SK-N-SH (cell line): ENCODE measurements at regions not wholly inside any gene's neighbourhood (a gene's known extent, or its start where the extent isn't known, plus 50 kb on each side); places are given as distances from the start of the nearest gene placed in this dataset.
"Not testable (repeated sequence)": the region's sequence is repeated elsewhere in the genome, so short reads cannot be mapped to it uniquely, and the experiment has no call there.

Experiments
- CTCF ChIA-PET: fragments of 300-600, 350-600 bp; formaldehyde crosslinking; extraction: SDS; loops from one replicate; lab custom pipeline; 2021; lab: Yijun Ruan, JAX
- POLR2A ChIA-PET: fragments of 350-600 bp; sonication (Branson Sonifier 250); formaldehyde crosslinking; extraction: SDS; loops from one replicate; lab custom pipeline; 2020; ENCODE audit warnings: antibody characterized with exemption, inconsistent platforms; lab: Yijun Ruan, JAX
- DNase-seq: peaks from one replicate; pipeline ENCODE4 v3.0.0; 2012
- H2AFZ ChIP-seq: fragments of 200-600 bp; sonication (generic); 2 replicates; pipeline ENCODE4 v1.8.1; 2016; ENCODE audit warnings: antibody characterized with exemption, mild to moderate bottlenecking, low read depth
- H3F3A ChIP-seq: fragments of 200-600 bp; sonication (generic); replicated peaks from 2 replicates; pipeline ENCODE3; 2016; ENCODE audit warnings: antibody characterized with exemption, mild to moderate bottlenecking; ENCODE audit not compliant: insufficient read depth
- H3K27ac ChIP-seq, 2 experiments: fragments of 200-500 bp in 1 of 2; fragments of 200-600 bp in 1 of 2; sonication (Bioruptor generic) in 1 of 2; sonication (generic), shearing (Covaris generic) in 1 of 2; 2 replicates each; pipeline versions ENCODE4 v1.5.1 to v1.6.1; 2014 to 2016; ENCODE audit warnings: low read depth in 2 of 2, inconsistent platforms in 1 of 2, low read length in 1 of 2, mild to moderate bottlenecking in 1 of 2, mixed read lengths in 1 of 2
- H3K27me3 ChIP-seq: fragments of 200-600 bp; sonication (generic), shearing (Covaris generic); 2 replicates; pipeline ENCODE4 v1.6.1; 2016; ENCODE audit warnings: mixed run types; ENCODE audit not compliant: insufficient read depth
- H3K36me3 ChIP-seq, 2 experiments: fragments of 200-500 bp in 1 of 2; fragments of 200-600 bp in 1 of 2; sonication (Bioruptor generic) in 1 of 2; sonication (generic) in 1 of 2; replicated peaks in 1 of 2; 2 replicates each; pipeline versions ENCODE3 to v1.5.1; 2014 to 2016; ENCODE audit warnings: low read length in 1 of 2, mild to moderate bottlenecking in 1 of 2; ENCODE audit not compliant: insufficient read depth in 2 of 2, control insufficient read depth in 1 of 2
- H3K4me1 ChIP-seq, 2 experiments: fragments of 200-500 bp in 1 of 2; fragments of 200-600 bp in 1 of 2; sonication (Bioruptor generic) in 1 of 2; sonication (generic), shearing (Covaris generic) in 1 of 2; 2 replicates each; pipeline versions ENCODE4 v1.5.1 to v1.6.1; 2014 to 2016; ENCODE audit warnings: low read depth in 1 of 2, low read length in 1 of 2, mixed run types in 1 of 2; ENCODE audit not compliant: insufficient read depth in 2 of 2, control insufficient read depth in 1 of 2
- H3K4me2 ChIP-seq: fragments of 200-600 bp; sonication (generic), shearing (Covaris generic); 2 replicates; pipeline ENCODE4 v1.6.1; 2017; ENCODE audit warnings: mixed run types
- H3K4me3 ChIP-seq, 2 experiments: fragments of 200-500 bp in 1 of 2; fragments of 200-600 bp in 1 of 2; sonication (Bioruptor generic) in 1 of 2; sonication (generic), shearing (Covaris generic) in 1 of 2; 2 replicates each; pipeline versions ENCODE4 v1.5.1 to v1.8.1; 2014 to 2016; ENCODE audit warnings: low read depth in 2 of 2, inconsistent platforms in 1 of 2, low read length in 1 of 2, mild to moderate bottlenecking in 1 of 2, mixed read lengths in 1 of 2, moderate library complexity in 1 of 2
- H3K79me2 ChIP-seq: fragments of 200-600 bp; sonication (generic); 2 replicates; pipeline ENCODE4 v1.8.1; 2017; ENCODE audit warnings: mild to moderate bottlenecking; ENCODE audit not compliant: insufficient read depth
- H3K9ac ChIP-seq: fragments of 200-600 bp; sonication (generic); 2 replicates; pipeline ENCODE4 v1.6.1; 2017; ENCODE audit warnings: mixed run types
- H3K9me2 ChIP-seq: fragments of 200-600 bp; sonication (generic); 2 replicates; pipeline ENCODE4 v1.6.1; 2017; ENCODE audit warnings: mixed run types
- H3K9me3 ChIP-seq: fragments of 200-600 bp; sonication (generic); 2 replicates; pipeline ENCODE4 v1.6.1; 2017; ENCODE audit warnings: mixed run types, mild to moderate bottlenecking, moderate library complexity
- H4K20me1 ChIP-seq: fragments of 200-600 bp; sonication (generic); 2 replicates; pipeline ENCODE4 v1.6.1; 2017; ENCODE audit warnings: mild to moderate bottlenecking, mixed run types; ENCODE audit not compliant: insufficient read depth
- EP300 ChIP-seq, 2 experiments: IDR thresholded peaks; 2 replicates each; pipeline versions ENCODE4 v1.4.0 to v1.6.1; 2012; ENCODE audit warnings: borderline replicate concordance in 1 of 2, low read depth in 1 of 2, low read length in 1 of 2
- FOSL2 ChIP-seq: IDR thresholded peaks from 2 replicates; pipeline ENCODE4 v1.4.0; 2012; ENCODE audit warnings: low read depth, mild to moderate bottlenecking, moderate library complexity, borderline replicate concordance
- FOXJ3 ChIP-seq: sonication (generic); formaldehyde crosslinking; IDR thresholded peaks from 2 replicates; pipeline ENCODE4 v1.5.1; 2020; ENCODE audit warnings: mild to moderate bottlenecking, missing genetic modification reagents
- JUND ChIP-seq: IDR thresholded peaks from 2 replicates; pipeline ENCODE4 v1.4.0; 2012
- MAX ChIP-seq: IDR thresholded peaks from 2 replicates; pipeline ENCODE4 v1.4.0; 2012; ENCODE audit warnings: low read depth
- NFIC ChIP-seq: IDR thresholded peaks from 2 replicates; pipeline ENCODE4 v1.4.0; 2012; ENCODE audit warnings: borderline replicate concordance
- RAD21 ChIP-seq: IDR thresholded peaks from 2 replicates; pipeline ENCODE4 v1.6.1; 2012; ENCODE audit warnings: mild to moderate bottlenecking, low read length
- SIN3A ChIP-seq: IDR thresholded peaks from 2 replicates; pipeline ENCODE4 v1.6.1; 2012; ENCODE audit warnings: low read depth, mild to moderate bottlenecking, low read length, moderate library complexity, borderline replicate concordance
- USF2 ChIP-seq: fragments of 150-350 bp; IDR thresholded peaks from 2 replicates; pipeline ENCODE4 v1.6.1; 2017; ENCODE audit warnings: antibody characterized with exemption, low read length, low read depth, borderline replicate concordance
- YY1 ChIP-seq: IDR thresholded peaks from 2 replicates; pipeline ENCODE4 v1.4.0; 2012; ENCODE audit warnings: low read depth, mild to moderate bottlenecking
- WGBS: methylation state at CpG from one replicate; pipeline ENCODE4 v1.1.6; 2017; ENCODE audit warnings: low lambda C conversion rate; 5-methylcytosine and 5-hydroxymethylcytosine counted together

- DNase-seq, result no peak
- H3K4me2 ChIP-seq, result no peak overlapping the region
- H3K27me3 ChIP-seq, result no peaks in the 10 kb centered on the region
- H4K20me1 ChIP-seq, result no peaks in the 10 kb centered on the region
- H3K36me3 ChIP-seq, result no peaks in the 10 kb centered on the region
- TF ChIP-seq MAX, result no peak
- TF ChIP-seq SIN3A, result no peak
- TF ChIP-seq FOSL2, result no peak
- TF ChIP-seq RAD21, result no peak
- TF ChIP-seq FOXJ3 (CRISPR knock-in tag), result no peak
- no peak for TF ChIP-seq USF2
- no peak for TF ChIP-seq YY1
- no peak for TF ChIP-seq EP300 (IDR thresholded peaks at IDR 0.05; ENCODE audit: borderline replicate concordance in 1 of 2, low read depth in 1 of 2, low read length in 1 of 2)
- no peak for TF ChIP-seq NFIC
- TF ChIP-seq JUND, result no peak
- no peaks in the 10 kb centered on the region for H3K9me2 ChIP-seq
- H3F3A ChIP-seq, result no peaks in the 10 kb centered on the region
- no peaks in the 10 kb centered on the region for H3K4me1 ChIP-seq
- H3K9ac ChIP-seq, result no peak overlapping the region
- no peaks in the 10 kb centered on the region for H3K9me3 ChIP-seq
- no peaks in the 10 kb centered on the region for H3K79me2 ChIP-seq
- no peak overlapping the region for H3K27ac ChIP-seq
- ChIA-PET POLR2A (no interaction called here), CTCF (no interaction called here)
- H3K4me3 ChIP-seq, result no peak overlapping the region
- no peak overlapping the region for H2AFZ ChIP-seq
- 50% methylated on average over 8 of the region's 30 CpGs for WGBS
These were observed 101.5 kb upstream of the DRD5 start for GRCh38 chr4:9679704-9680478.

- H3K9me3 ChIP-seq, H3K4me1 ChIP-seq, H3K9ac ChIP-seq, H3K4me3 ChIP-seq, CTCF ChIA-PET, H4K20me1 ChIP-seq, H3K27me3 ChIP-seq, H3K4me2 ChIP-seq, POLR2A ChIA-PET, H3K9me2 ChIP-seq, H2AFZ ChIP-seq, H3K36me3 ChIP-seq, DNase-seq, H3K79me2 ChIP-seq, H3F3A ChIP-seq, H3K27ac ChIP-seq: not testable (repeated sequence)
- 28% methylated on average over 5 of the region's 5 CpGs for WGBS
These were observed 98.3 kb upstream of the DRD5 start for GRCh38 chr4:9683174-9683573.

- H3K27me3 ChIP-seq, H3K36me3 ChIP-seq, H2AFZ ChIP-seq, POLR2A ChIA-PET, H3F3A ChIP-seq, H3K9me2 ChIP-seq, H3K79me2 ChIP-seq, H3K4me2 ChIP-seq, CTCF ChIA-PET, H4K20me1 ChIP-seq, H3K4me3 ChIP-seq, DNase-seq, H3K9ac ChIP-seq, H3K27ac ChIP-seq, H3K9me3 ChIP-seq, H3K4me1 ChIP-seq: not testable (repeated sequence)
- 19% methylated on average over 5 of the region's 5 CpGs for WGBS
These were observed 96.4 kb upstream of the DRD5 start for GRCh38 chr4:9685016-9685415.
